ENCODE measurements at regions not wholly inside any gene's neighbourhood (a gene's known extent, or its start where the extent isn't known, plus 50 kb on each side); places are given as distances from the start of the nearest gene placed in this dataset.
"Not testable (repeated sequence)": the region's sequence is repeated elsewhere in the genome, so short reads cannot be mapped to it uniquely, and the experiment has no call there.

- DNase-seq: no peak
These were observed 599.0 kb upstream of the TPK1 start for GRCh38 chr7:145434811-145435210.

GRCh38 chr7:145431834-145432233 lies 596.0 kb upstream of the TPK1 start:
- DNase-seq: no peak

GRCh38 chr7:145418481-145418880 lies 582.6 kb upstream of the TPK1 start:
- DNase-seq: not testable (repeated sequence)

- DNase-seq: no peak
These were observed 575.2 kb upstream of the TPK1 start for GRCh38 chr7:145411066-145411465.

- no peak for DNase-seq
These were observed 562.9 kb upstream of the TPK1 start for GRCh38 chr7:145398758-145399157.

GRCh38 chr7:145394126-145394525 lies 558.3 kb upstream of the TPK1 start:
- no peak for DNase-seq

GRCh38 chr7:145382762-145383161 lies 546.9 kb upstream of the TPK1 start:
- DNase-seq: no peak

- DNase-seq: no peak
These were observed 542.3 kb upstream of the TPK1 start for GRCh38 chr7:145378197-145378596.

GRCh38 chr7:145360511-145361100 lies 524.8 kb upstream of the TPK1 start:
- no peak for DNase-seq

- no peak for DNase-seq
These were observed 514.5 kb upstream of the TPK1 start for GRCh38 chr7:145350334-145350733.

- DNase-seq: not testable (repeated sequence)
These were observed 513.6 kb upstream of the TPK1 start for GRCh38 chr7:145349452-145349851.

GRCh38 chr7:145347271-145347670 lies 511.4 kb upstream of the TPK1 start:
- no peak for DNase-seq

- DNase-seq: no peak
These were observed 503.5 kb upstream of the TPK1 start for GRCh38 chr7:145339319-145339718.

GRCh38 chr7:145331522-145331921 lies 495.7 kb upstream of the TPK1 start:
- DNase-seq: no peak

GRCh38 chr7:145331076-145331475 lies 495.2 kb upstream of the TPK1 start:
- DNase-seq: no peak

GRCh38 chr7:145327646-145328045 lies 491.8 kb upstream of the TPK1 start:
- no peak for DNase-seq

- no peak for DNase-seq
These were observed 488.2 kb upstream of the TPK1 start for GRCh38 chr7:145324081-145324480.

- DNase-seq: no peak
These were observed 477.7 kb upstream of the TPK1 start for GRCh38 chr7:145313551-145313950.

- no peak for DNase-seq
These were observed 457.9 kb upstream of the TPK1 start for GRCh38 chr7:145293754-145294153.

GRCh38 chr7:145293228-145293701 lies 457.4 kb upstream of the TPK1 start:
- no peak for DNase-seq

- DNase-seq: no peak
These were observed 453.5 kb upstream of the TPK1 start for GRCh38 chr7:145289384-145289783.

- DNase-seq: no peak
These were observed 440.3 kb upstream of the TPK1 start for GRCh38 chr7:145276118-145276517.

- no peak for DNase-seq
These were observed 433.7 kb upstream of the TPK1 start for GRCh38 chr7:145269418-145270161.

- DNase-seq: no peak
These were observed 429.3 kb upstream of the TPK1 start for GRCh38 chr7:145265180-145265579.

GRCh38 chr7:145263886-145264285 lies 428.0 kb upstream of the TPK1 start:
- no peak for DNase-seq
